ENCODE measurements at regions not wholly inside any gene's neighbourhood (a gene's known extent, or its start where the extent isn't known, plus 50 kb on each side); places are given as distances from the start of the nearest gene placed in this dataset.

DNA sequence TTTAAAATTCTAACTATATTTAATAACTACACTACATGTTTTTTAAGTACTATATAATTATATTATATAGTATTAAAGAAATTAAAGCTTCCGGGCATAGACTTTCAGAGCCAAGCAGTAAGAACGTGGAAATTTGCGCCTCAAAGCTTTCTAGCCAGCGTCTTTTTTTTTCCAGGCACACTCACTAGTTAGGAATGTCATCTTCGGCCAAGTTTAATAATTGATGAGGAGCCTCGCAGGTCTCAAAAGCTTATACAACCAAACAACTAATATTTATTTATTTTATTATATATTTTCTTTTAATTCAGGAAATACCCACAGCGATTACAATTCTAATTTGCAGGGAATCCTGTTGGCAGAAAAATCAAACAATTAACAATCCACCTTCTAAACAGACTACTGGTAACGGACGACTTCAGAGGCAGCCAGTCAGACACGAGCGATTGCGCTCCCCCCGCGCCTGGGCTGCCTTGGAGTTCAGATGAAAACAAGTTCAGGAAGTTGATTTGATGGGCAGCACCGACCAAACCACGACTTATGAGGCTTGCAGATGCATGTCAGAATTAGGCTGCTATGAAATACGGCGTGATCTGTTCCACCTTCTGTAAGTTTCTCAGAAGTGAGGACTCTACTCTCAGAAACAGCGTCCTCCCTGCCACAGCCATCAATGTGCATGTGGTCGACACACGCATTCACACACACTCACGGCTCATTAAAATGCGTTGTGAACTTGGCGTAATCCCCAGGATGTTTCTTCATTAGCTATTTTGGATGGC lies 431.8 kb upstream of the MGMT start:
- intact Hi-C loops (cut with micrococcal nuclease), result no loop called here
- 2% methylated on average over 24 of the region's 24 CpGs for WGBS (ENCODE audit: insufficient coverage, low coverage, missing lambda C conversion rate)
- no peak overlapping the region for H3K4me3 ChIP-seq
- no peak overlapping the region for H3K4me2 ChIP-seq (ENCODE audit: insufficient read depth, low read length)
- H3K27me3 ChIP-seq (ENCODE audit: control insufficient read depth in 2 of 2, insufficient read depth in 2 of 2, low read length in 2 of 2), result peaks cover 3 to 39% of the 10 kb centered on the region in 2 experiments
- no peaks in the 10 kb centered on the region for H3K9me3 ChIP-seq (replicated peaks; ENCODE audit: control insufficient read depth, insufficient read depth, low read depth, low read length)
- no peaks in the 10 kb centered on the region for H4K20me1 ChIP-seq (replicated peaks; ENCODE audit: control insufficient read depth, insufficient read depth, low read length)
- H2AFZ ChIP-seq (ENCODE audit: low read depth, low read length), result no peak overlapping the region
- DNase-seq (ENCODE audit: extremely low read depth in 1 of 4, low spot score in 3 of 4) (no peak), ATAC-seq (no peak), FAIRE-seq (no peak)
- H3K4me1 ChIP-seq (replicated peaks in 1 of 2; ENCODE audit: control insufficient read depth in 2 of 2, insufficient read depth in 2 of 2, low read length in 2 of 2), result no peaks in the 10 kb centered on the region
- no peaks in the 10 kb centered on the region for H3K79me2 ChIP-seq (ENCODE audit: control insufficient read depth, insufficient read depth, low read length)
- H3K27ac ChIP-seq (ENCODE audit: extremely low read depth, low read depth, low read length), result no peak overlapping the region
- H3K9ac ChIP-seq (ENCODE audit: insufficient read depth in 1 of 2, low read depth in 2 of 2, low read length in 2 of 2), result no peak overlapping the region
- no peaks in the 10 kb centered on the region for H3K9me1 ChIP-seq (ENCODE audit: control insufficient read depth, insufficient read depth, low read length)
- no TSS peak for BruUV-seq (replicated peaks)
- ChIA-PET POLR2A (no interaction called here), CTCF (ENCODE audit: low intra/inter-chr PET ratio) (no interaction called here)
- H3K36me3 ChIP-seq (ENCODE audit: control insufficient read depth, insufficient read depth, low read length), result no peaks in the 10 kb centered on the region
- in situ Hi-C loops (cut with MboI), result no loop called here
- TF ChIP-seq, protein P1, sequence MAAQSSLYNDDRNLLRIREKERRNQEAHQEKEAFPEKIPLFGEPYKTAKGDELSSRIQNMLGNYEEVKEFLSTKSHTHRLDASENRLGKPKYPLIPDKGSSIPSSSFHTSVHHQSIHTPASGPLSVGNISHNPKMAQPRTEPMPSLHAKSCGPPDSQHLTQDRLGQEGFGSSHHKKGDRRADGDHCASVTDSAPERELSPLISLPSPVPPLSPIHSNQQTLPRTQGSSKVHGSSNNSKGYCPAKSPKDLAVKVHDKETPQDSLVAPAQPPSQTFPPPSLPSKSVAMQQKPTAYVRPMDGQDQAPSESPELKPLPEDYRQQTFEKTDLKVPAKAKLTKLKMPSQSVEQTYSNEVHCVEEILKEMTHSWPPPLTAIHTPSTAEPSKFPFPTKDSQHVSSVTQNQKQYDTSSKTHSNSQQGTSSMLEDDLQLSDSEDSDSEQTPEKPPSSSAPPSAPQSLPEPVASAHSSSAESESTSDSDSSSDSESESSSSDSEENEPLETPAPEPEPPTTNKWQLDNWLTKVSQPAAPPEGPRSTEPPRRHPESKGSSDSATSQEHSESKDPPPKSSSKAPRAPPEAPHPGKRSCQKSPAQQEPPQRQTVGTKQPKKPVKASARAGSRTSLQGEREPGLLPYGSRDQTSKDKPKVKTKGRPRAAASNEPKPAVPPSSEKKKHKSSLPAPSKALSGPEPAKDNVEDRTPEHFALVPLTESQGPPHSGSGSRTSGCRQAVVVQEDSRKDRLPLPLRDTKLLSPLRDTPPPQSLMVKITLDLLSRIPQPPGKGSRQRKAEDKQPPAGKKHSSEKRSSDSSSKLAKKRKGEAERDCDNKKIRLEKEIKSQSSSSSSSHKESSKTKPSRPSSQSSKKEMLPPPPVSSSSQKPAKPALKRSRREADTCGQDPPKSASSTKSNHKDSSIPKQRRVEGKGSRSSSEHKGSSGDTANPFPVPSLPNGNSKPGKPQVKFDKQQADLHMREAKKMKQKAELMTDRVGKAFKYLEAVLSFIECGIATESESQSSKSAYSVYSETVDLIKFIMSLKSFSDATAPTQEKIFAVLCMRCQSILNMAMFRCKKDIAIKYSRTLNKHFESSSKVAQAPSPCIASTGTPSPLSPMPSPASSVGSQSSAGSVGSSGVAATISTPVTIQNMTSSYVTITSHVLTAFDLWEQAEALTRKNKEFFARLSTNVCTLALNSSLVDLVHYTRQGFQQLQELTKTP (IDR thresholded peaks at IDR 0.05; ENCODE audit: low read depth in 1 of 2, partially characterized antibody in 2 of 2), result no peak
- TF ChIP-seq CCAR2 (IDR thresholded peaks at IDR 0.05; ENCODE audit: low read depth, low read length) (no peak), ZNF347 (CRISPR knock-in tag; IDR thresholded peaks at IDR 0.05; ENCODE audit: low read depth) (no peak), SMC3 (conservative IDR thresholded peaks at IDR 0.05; ENCODE audit: insufficient read depth, low read depth, low read length) (no peak), BHLHE40 (IDR thresholded peaks at IDR 0.05; ENCODE audit: low read length) (no peak), C11orf30 (IDR thresholded peaks at IDR 0.05; ENCODE audit: low read depth) (no peak), KDM4B (IDR thresholded peaks at IDR 0.05; ENCODE audit: borderline replicate concordance in 2 of 2, low read depth in 1 of 2) (no peak), ZNF12 (CRISPR knock-in tag; IDR thresholded peaks at IDR 0.05) (no peak), ZFP30 (CRISPR knock-in tag; IDR thresholded peaks at IDR 0.05; ENCODE audit: borderline replicate concordance) (no peak), RBM25 (IDR thresholded peaks at IDR 0.05; ENCODE audit: low read depth, low read length, severe bottlenecking) (no peak), KLF6 (CRISPR knock-in tag; IDR thresholded peaks at IDR 0.05; ENCODE audit: borderline replicate concordance) (no peak), TBP (optimal IDR thresholded peaks at IDR 0.05; ENCODE audit: low read depth, low read length) (no peak), HDGF (IDR thresholded peaks at IDR 0.05) (no peak)
- TF ChIP-seq, protein P2, sequence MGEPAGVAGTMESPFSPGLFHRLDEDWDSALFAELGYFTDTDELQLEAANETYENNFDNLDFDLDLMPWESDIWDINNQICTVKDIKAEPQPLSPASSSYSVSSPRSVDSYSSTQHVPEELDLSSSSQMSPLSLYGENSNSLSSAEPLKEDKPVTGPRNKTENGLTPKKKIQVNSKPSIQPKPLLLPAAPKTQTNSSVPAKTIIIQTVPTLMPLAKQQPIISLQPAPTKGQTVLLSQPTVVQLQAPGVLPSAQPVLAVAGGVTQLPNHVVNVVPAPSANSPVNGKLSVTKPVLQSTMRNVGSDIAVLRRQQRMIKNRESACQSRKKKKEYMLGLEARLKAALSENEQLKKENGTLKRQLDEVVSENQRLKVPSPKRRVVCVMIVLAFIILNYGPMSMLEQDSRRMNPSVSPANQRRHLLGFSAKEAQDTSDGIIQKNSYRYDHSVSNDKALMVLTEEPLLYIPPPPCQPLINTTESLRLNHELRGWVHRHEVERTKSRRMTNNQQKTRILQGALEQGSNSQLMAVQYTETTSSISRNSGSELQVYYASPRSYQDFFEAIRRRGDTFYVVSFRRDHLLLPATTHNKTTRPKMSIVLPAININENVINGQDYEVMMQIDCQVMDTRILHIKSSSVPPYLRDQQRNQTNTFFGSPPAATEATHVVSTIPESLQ (CRISPR knock-in tag; IDR thresholded peaks at IDR 0.05), result no peak
- TF ChIP-seq, protein P3, sequence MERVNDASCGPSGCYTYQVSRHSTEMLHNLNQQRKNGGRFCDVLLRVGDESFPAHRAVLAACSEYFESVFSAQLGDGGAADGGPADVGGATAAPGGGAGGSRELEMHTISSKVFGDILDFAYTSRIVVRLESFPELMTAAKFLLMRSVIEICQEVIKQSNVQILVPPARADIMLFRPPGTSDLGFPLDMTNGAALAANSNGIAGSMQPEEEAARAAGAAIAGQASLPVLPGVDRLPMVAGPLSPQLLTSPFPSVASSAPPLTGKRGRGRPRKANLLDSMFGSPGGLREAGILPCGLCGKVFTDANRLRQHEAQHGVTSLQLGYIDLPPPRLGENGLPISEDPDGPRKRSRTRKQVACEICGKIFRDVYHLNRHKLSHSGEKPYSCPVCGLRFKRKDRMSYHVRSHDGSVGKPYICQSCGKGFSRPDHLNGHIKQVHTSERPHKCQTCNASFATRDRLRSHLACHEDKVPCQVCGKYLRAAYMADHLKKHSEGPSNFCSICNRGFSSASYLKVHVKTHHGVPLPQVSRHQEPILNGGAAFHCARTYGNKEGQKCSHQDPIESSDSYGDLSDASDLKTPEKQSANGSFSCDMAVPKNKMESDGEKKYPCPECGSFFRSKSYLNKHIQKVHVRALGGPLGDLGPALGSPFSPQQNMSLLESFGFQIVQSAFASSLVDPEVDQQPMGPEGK (CRISPR knock-in tag; IDR thresholded peaks at IDR 0.05; ENCODE audit: borderline replicate concordance), result no peak

All from K562 (cell line).